LoVo (cell line): ENCODE measurements at regions not wholly inside any gene's neighbourhood (a gene's known extent, or its start where the extent isn't known, plus 50 kb on each side); places are given as distances from the start of the nearest gene placed in this dataset.
A peak's percentile ranks its signal among the peaks of the same experiment; 100 is the strongest.

ENCODE experiments used
- DNase-seq: peaks from one replicate; pipeline ENCODE4 v3.0.0-alpha.2; 2016; ENCODE audit warnings: low spot score

- no peak for DNase-seq
These were observed 285.3 kb downstream of the RPLP1 start for GRCh38 chr15:69737916-69738315.

GRCh38 chr15:69740684-69741083, 288.1 kb downstream of the RPLP1 start:
- no peak for DNase-seq

GRCh38 chr15:69742361-69742760, 289.7 kb downstream of the RPLP1 start:
- no peak for DNase-seq

- no peak for DNase-seq
These were observed 290.5 kb downstream of the RPLP1 start for GRCh38 chr15:69743091-69743490.

GRCh38 chr15:69744391-69745162, 292.0 kb downstream of the RPLP1 start:
- no peak for DNase-seq

- DNase-seq, result no peak
These were observed 294.6 kb downstream of the RPLP1 start for GRCh38 chr15:69747193-69747592.

GRCh38 chr15:69748131-69748530, 295.5 kb downstream of the RPLP1 start:
- no peak for DNase-seq

GRCh38 chr15:69748576-69749185, 296.1 kb downstream of the RPLP1 start:
- DNase-seq, result no peak

- no peak for DNase-seq
These were observed 296.7 kb downstream of the RPLP1 start for GRCh38 chr15:69749274-69749673.

- no peak for DNase-seq
These were observed 297.2 kb downstream of the RPLP1 start for GRCh38 chr15:69749797-69750196.

GRCh38 chr15:69750253-69750652, 297.6 kb downstream of the RPLP1 start:
- no peak for DNase-seq

GRCh38 chr15:69751147-69751546, 298.5 kb downstream of the RPLP1 start:
- DNase-seq, result no peak

- no peak for DNase-seq
These were observed 298.9 kb downstream of the RPLP1 start for GRCh38 chr15:69751566-69751965.

GRCh38 chr15:69753867-69754266, 301.2 kb downstream of the RPLP1 start:
- no peak for DNase-seq

- no peak for DNase-seq
These were observed 301.7 kb downstream of the RPLP1 start for GRCh38 chr15:69754313-69754712.

GRCh38 chr15:69755551-69756310, 303.1 kb downstream of the RPLP1 start:
- no peak for DNase-seq

GRCh38 chr15:69756440-69756839, 303.8 kb downstream of the RPLP1 start:
- DNase-seq, result no peak

GRCh38 chr15:69757186-69757585, 304.6 kb downstream of the RPLP1 start:
- DNase-seq, result no peak

GRCh38 chr15:69758291-69758771, 305.7 kb downstream of the RPLP1 start:
- peak; percentile 39 for DNase-seq

GRCh38 chr15:69758810-69759790, 306.5 kb downstream of the RPLP1 start:
- DNase-seq, result no peak

- DNase-seq, result no peak
These were observed 307.7 kb downstream of the RPLP1 start for GRCh38 chr15:69760258-69760845.
